H9 (cell line): ENCODE measurements at regions not wholly inside any gene's neighbourhood (a gene's known extent, or its start where the extent isn't known, plus 50 kb on each side); places are given as distances from the start of the nearest gene placed in this dataset.

ENCODE experiments used
- DNase-seq: peaks from one replicate; pipeline ENCODE4 v3.0.0-alpha.2; 2017
- H2AFZ ChIP-seq: one replicate; pipeline ENCODE4 v1.6.1; 2013; ENCODE audit warnings: mild to moderate bottlenecking, low read length, control low read depth, moderate library complexity
- H2AK5ac ChIP-seq: 2 replicates; pipeline ENCODE4 v1.6.1; 2013; ENCODE audit warnings: low read length, control low read depth, mixed read lengths; ENCODE audit not compliant: insufficient read length
- H2BK120ac ChIP-seq: one replicate; pipeline ENCODE4 v1.6.1; 2013; ENCODE audit warnings: low read depth, mild to moderate bottlenecking, low read length, control low read depth, inconsistent platforms; ENCODE audit not compliant: poor library complexity, severe bottlenecking
- H2BK12ac ChIP-seq: 2 replicates; pipeline ENCODE4 v1.6.1; 2013; ENCODE audit warnings: low read length, control low read depth, mixed read lengths, low read depth; ENCODE audit not compliant: insufficient read length
- H2BK15ac ChIP-seq: 2 replicates; pipeline ENCODE4 v1.6.1; 2013; ENCODE audit warnings: low read depth, low read length, control low read depth
- H2BK20ac ChIP-seq: one replicate; pipeline ENCODE4 v1.6.1; 2013; ENCODE audit warnings: low read depth, mild to moderate bottlenecking, low read length, control low read depth, inconsistent platforms; ENCODE audit not compliant: poor library complexity, severe bottlenecking
- H2BK5ac ChIP-seq: 2 replicates; pipeline ENCODE4 v1.6.1; 2013; ENCODE audit warnings: low read length, control low read depth, mixed read lengths; ENCODE audit not compliant: insufficient read length
- H3K14ac ChIP-seq: 2 replicates; pipeline ENCODE4 v1.6.1; 2013; ENCODE audit warnings: low read length, control low read depth; ENCODE audit not compliant: insufficient read depth
- H3K18ac ChIP-seq: 2 replicates; pipeline ENCODE4 v1.6.1; 2013; ENCODE audit warnings: low read depth, mild to moderate bottlenecking, mixed read lengths, low read length, control low read depth; ENCODE audit not compliant: insufficient read length
- H3K23ac ChIP-seq: 2 replicates; pipeline ENCODE4 v1.6.1; 2013; ENCODE audit warnings: low read length, control low read depth, mixed read lengths, low read depth; ENCODE audit not compliant: insufficient read length
- H3K23me2 ChIP-seq: 2 replicates; pipeline ENCODE4 v1.6.1; 2013; ENCODE audit warnings: low read depth, mild to moderate bottlenecking, mixed read lengths, low read length, control low read depth; ENCODE audit not compliant: insufficient read length, poor library complexity, severe bottlenecking
- H3K27ac ChIP-seq: 2 replicates; pipeline ENCODE4 v1.5.1; 2013; ENCODE audit warnings: low read length, control low read depth, mixed read lengths, low read depth; ENCODE audit not compliant: insufficient read length
- H3K27me3 ChIP-seq: 2 replicates; pipeline ENCODE4 v1.6.1; 2013; ENCODE audit warnings: low read length, control low read depth, inconsistent platforms; ENCODE audit not compliant: insufficient read depth
- H3K4ac ChIP-seq: 2 replicates; pipeline ENCODE4 v1.6.1; 2013; ENCODE audit warnings: low read depth, mild to moderate bottlenecking, control low read depth, inconsistent platforms, low read length, moderate library complexity
- H3K4me1 ChIP-seq: 2 replicates; pipeline ENCODE4 v1.6.1; 2013; ENCODE audit warnings: low read length, control low read depth, inconsistent platforms; ENCODE audit not compliant: insufficient read depth
- H3K4me2 ChIP-seq: 2 replicates; pipeline ENCODE4 v1.6.1; 2013; ENCODE audit warnings: low read length, control low read depth, mixed read lengths; ENCODE audit not compliant: insufficient read length, insufficient read depth
- H3K56ac ChIP-seq: 2 replicates; pipeline ENCODE4 v1.6.1; 2013; ENCODE audit warnings: low read depth, mild to moderate bottlenecking, mixed read lengths, low read length, control low read depth; ENCODE audit not compliant: insufficient read length
- H3K79me1 ChIP-seq: 2 replicates; pipeline ENCODE4 v1.6.1; 2013; ENCODE audit warnings: low read depth, mild to moderate bottlenecking, moderate library complexity, low read length, control low read depth, inconsistent platforms; ENCODE audit not compliant: insufficient read depth, poor library complexity, severe bottlenecking
- H3K79me2 ChIP-seq: 2 replicates; pipeline ENCODE4 v1.6.1; 2013; ENCODE audit warnings: low read length, control low read depth, inconsistent platforms; ENCODE audit not compliant: insufficient read depth
- H3K9ac ChIP-seq: 2 replicates; pipeline ENCODE4 v1.6.1; 2013; ENCODE audit warnings: low read length, control low read depth, mixed read lengths; ENCODE audit not compliant: insufficient read length; ENCODE audit errors: extremely low read depth
- H3K9me3 ChIP-seq: one replicate; pipeline ENCODE4 v1.6.1; 2013; ENCODE audit warnings: low read depth, low read length, inconsistent platforms; ENCODE audit not compliant: control insufficient read depth
- H3T11ph ChIP-seq: one replicate; pipeline ENCODE4 v1.6.1; 2013; ENCODE audit warnings: mild to moderate bottlenecking, low read length, control low read depth, inconsistent platforms
- H4K20me1 ChIP-seq: one replicate; pipeline ENCODE4 v1.6.1; 2013; ENCODE audit not compliant: control insufficient read depth, insufficient read length, insufficient read depth
- H4K5ac ChIP-seq: 2 replicates; pipeline ENCODE4 v1.6.1; 2013; ENCODE audit warnings: low read depth, mild to moderate bottlenecking, mixed read lengths, low read length, control low read depth; ENCODE audit not compliant: insufficient read length
- H4K8ac ChIP-seq: replicated peaks from 2 replicates; pipeline ENCODE4 v1.6.1; 2013; ENCODE audit warnings: low read length, control low read depth, mixed read lengths, low read depth; ENCODE audit not compliant: insufficient read length
- H4K91ac ChIP-seq: 2 replicates; pipeline ENCODE4 v1.6.1; 2013; ENCODE audit warnings: low read depth, mild to moderate bottlenecking, moderate library complexity, mixed read lengths, low read length, control low read depth; ENCODE audit not compliant: insufficient read length
- H3K27ac Mint-ChIP-seq, 3 experiments: 2 replicates in 2 of 3; 3 replicates in 1 of 3; pipeline ENCODE4 v1.8.0; 2020 to 2021; ENCODE audit warnings: mixed read lengths in 3 of 3, mild to moderate bottlenecking in 1 of 3, moderate library complexity in 1 of 3
- H3K27me3 Mint-ChIP-seq: 2 replicates; pipeline ENCODE4 v1.8.0; 2021; ENCODE audit warnings: low read depth, mild to moderate bottlenecking, moderate library complexity, mixed read lengths
- H3K36me3 Mint-ChIP-seq, 3 experiments: 2 replicates in 2 of 3; 3 replicates in 1 of 3; pipeline ENCODE4 v1.8.0; 2020 to 2021; ENCODE audit warnings: low read depth in 3 of 3, mixed read lengths in 3 of 3; ENCODE audit not compliant: insufficient read depth in 1 of 3
- H3K4me1 Mint-ChIP-seq, 2 experiments: 2 replicates each; pipeline ENCODE4 v1.8.0; 2020; ENCODE audit warnings: mixed read lengths in 2 of 2
- H3K4me3 Mint-ChIP-seq, 2 experiments: 2 replicates in 1 of 2; 3 replicates in 1 of 2; pipeline ENCODE4 v1.8.0; 2020 to 2021; ENCODE audit warnings: mild to moderate bottlenecking in 2 of 2, mixed read lengths in 2 of 2, moderate library complexity in 1 of 2
- H3K9me3 Mint-ChIP-seq, 2 experiments: 2 replicates in 1 of 2; 3 replicates in 1 of 2; pipeline ENCODE4 v1.8.0; 2020; ENCODE audit warnings: mild to moderate bottlenecking in 2 of 2, mixed read lengths in 2 of 2, moderate library complexity in 1 of 2
- CTCF ChIP-seq: fragments of 200-600 bp; sonication (generic); conservative IDR thresholded peaks from 3 replicates; pipeline ENCODE4 v1.8.0; 2021; ENCODE audit warnings: antibody characterized with exemption, mild to moderate bottlenecking
- WGBS: extraction: QIAGEN DNeasy Blood & Tissue Kit; methylation state at CpG from one replicate; pipeline ENCODE4 v1.1.7; 2013; ENCODE audit warnings: missing lambda C conversion rate, low lambda C conversion rate, mixed read lengths; ENCODE audit not compliant: insufficient read length; ENCODE audit errors: extremely low coverage; 5-methylcytosine and 5-hydroxymethylcytosine counted together

GRCh38 chr4:107467461-107467860 lies 252.6 kb downstream of the PAPSS1 start:
- Histone ChIP-seq H3K14ac (no peak overlapping the region), H2BK120ac (no peak overlapping the region), H3K27ac (no peak overlapping the region), H3K18ac (no peak overlapping the region), H3K4ac (no peak overlapping the region), H4K20me1 (no peaks in the 10 kb centered on the region), H2BK12ac (no peak overlapping the region), H3T11ph (no peak overlapping the region), H2BK5ac (no peak overlapping the region), H3K23me2 (no peaks in the 10 kb centered on the region), H3K9me3 (no peaks in the 10 kb centered on the region), H4K5ac (no peak overlapping the region), H4K8ac (no peak overlapping the region), H4K91ac (no peak overlapping the region), H2AFZ (no peak overlapping the region), H2BK20ac (no peak overlapping the region), H3K4me2 (no peak overlapping the region), H3K79me1 (no peaks in the 10 kb centered on the region), H3K9ac (no peak overlapping the region), H3K79me2 (no peaks in the 10 kb centered on the region), H2BK15ac (no peak overlapping the region), H3K27me3 (no peaks in the 10 kb centered on the region), H3K4me1 (no peaks in the 10 kb centered on the region), H2AK5ac (no peak overlapping the region), H3K56ac (no peak overlapping the region), H3K23ac (no peak overlapping the region)
- Mint-ChIP-seq H3K4me3 (no peak overlapping the region), H3K27ac (no peak overlapping the region), H3K9me3 (no peaks in the 10 kb centered on the region), H3K4me1 (no peaks in the 10 kb centered on the region), H3K27me3 (no peaks in the 10 kb centered on the region), H3K36me3 (no peaks in the 10 kb centered on the region)
- no CpG with 5 or more reads among the region's 3 CpGs for WGBS
- no peak for DNase-seq
- TF ChIP-seq CTCF = no peak
